Activated naive CD8-positive, alpha-beta T cell treated with anti-CD3 and anti-CD28 coated beads for 36 hours (primary cell): ENCODE measurements at regions not wholly inside any gene's neighbourhood (a gene's known extent, or its start where the extent isn't known, plus 50 kb on each side); places are given as distances from the start of the nearest gene placed in this dataset.

Experiments used
- DNase-seq: peaks from one replicate; pipeline ENCODE4 v3.0.0; 2021
- H3K27ac Mint-ChIP-seq: one replicate; pipeline ENCODE4 v1.8.0; 2022; ENCODE audit warnings: mild to moderate bottlenecking, moderate library complexity, mixed read lengths
- H3K27me3 Mint-ChIP-seq: one replicate; pipeline ENCODE4 v1.8.0; 2022; ENCODE audit warnings: mild to moderate bottlenecking, mixed read lengths
- H3K36me3 Mint-ChIP-seq: one replicate; pipeline ENCODE4 v1.8.0; 2021; ENCODE audit warnings: mild to moderate bottlenecking, mixed read lengths
- H3K4me1 Mint-ChIP-seq: one replicate; pipeline ENCODE4 v1.8.0; 2021; ENCODE audit warnings: mixed read lengths
- H3K4me3 Mint-ChIP-seq: one replicate; pipeline ENCODE4 v1.8.0; 2022; ENCODE audit warnings: mild to moderate bottlenecking, moderate library complexity, mixed read lengths
- H3K9me3 Mint-ChIP-seq: one replicate; pipeline ENCODE4 v1.8.0; 2022; ENCODE audit warnings: mixed read lengths

DNA sequence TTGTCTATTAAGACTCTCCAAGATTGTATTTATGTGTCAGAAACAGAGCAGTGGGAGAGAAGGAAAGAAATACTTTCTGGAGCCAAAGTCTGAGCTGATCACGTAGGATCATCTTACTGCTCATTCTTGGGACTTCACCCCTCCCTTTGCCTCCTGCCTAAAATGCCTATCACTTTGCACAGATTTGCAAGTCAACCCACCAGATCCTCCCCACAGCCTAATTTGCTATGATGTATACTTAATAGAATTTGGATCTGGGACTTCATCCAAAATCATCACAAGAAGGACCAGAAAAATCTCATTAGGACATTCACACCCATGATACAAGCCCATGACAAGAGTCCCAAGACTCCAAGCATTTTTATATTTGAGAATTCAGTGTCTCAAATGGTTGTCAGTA is 290.2 kb downstream of the FBXW7 start:
- no peak for DNase-seq
- Mint-ChIP-seq H3K4me1 (peaks cover 26% of the 10 kb centered on the region), H3K4me3 (no peak overlapping the region), H3K27me3 (no peaks in the 10 kb centered on the region), H3K9me3 (no peaks in the 10 kb centered on the region), H3K27ac (no peak overlapping the region), H3K36me3 (peaks cover 2% of the 10 kb centered on the region)

DNA sequence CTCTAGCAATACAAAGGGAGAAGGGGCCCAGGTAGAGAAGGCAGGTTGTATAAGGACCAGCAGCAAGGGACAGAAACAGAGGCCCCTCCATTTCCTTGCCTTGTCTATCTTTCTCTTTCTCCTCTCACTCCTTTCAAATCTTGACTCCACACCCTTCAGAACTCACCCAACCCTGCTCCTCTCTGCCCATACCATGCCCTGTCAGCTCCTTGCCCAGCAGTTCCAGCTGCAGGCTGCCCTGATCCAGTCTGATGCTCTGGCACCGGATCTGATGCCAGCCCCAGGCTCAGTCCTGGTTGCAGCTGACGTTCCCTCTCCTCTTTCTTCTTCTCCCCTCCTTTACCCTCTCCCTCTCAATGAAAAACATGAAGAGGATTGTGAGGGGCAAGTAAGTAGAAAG is 291.2 kb downstream of the FBXW7 start:
- peaks cover 26% of the 10 kb centered on the region for H3K4me1 Mint-ChIP-seq
- H3K4me3 Mint-ChIP-seq: no peak overlapping the region
- peaks cover 2% of the 10 kb centered on the region for H3K36me3 Mint-ChIP-seq
- no peak overlapping the region for H3K27ac Mint-ChIP-seq
- no peaks in the 10 kb centered on the region for H3K9me3 Mint-ChIP-seq
- H3K27me3 Mint-ChIP-seq: no peaks in the 10 kb centered on the region
- no peak for DNase-seq

DNA sequence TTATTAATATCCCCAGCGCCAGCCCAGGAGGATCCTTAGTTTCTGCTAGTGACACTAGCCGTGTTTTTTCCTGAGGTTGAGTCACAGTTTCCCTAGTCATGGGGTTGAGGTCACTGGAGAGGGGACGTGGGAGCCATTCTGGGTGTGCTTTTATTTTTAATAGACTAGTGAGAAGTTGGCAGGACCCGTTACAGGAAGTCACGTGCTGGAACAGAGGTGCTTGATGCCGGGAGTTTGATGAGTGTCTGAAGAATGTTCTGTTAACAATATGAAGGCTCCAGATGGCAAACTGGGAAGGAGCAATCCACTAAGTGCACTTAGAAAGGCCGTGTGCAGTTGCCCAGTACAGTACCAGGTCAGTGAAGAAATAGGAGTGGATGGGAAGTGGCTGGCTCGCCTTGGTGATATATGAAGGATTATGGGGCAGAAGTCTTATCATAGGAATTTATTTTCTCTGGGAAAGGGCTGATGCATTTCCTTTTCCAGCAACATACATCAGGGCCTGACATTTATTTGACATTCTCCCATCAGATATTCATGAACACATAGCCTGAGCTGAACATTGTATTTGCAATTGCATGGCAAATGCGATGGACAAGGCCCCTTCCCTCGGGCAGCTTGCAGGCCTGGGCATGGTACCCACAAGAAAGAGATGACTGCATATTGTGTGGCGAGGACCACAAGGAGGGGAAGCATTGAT is 291.8 kb downstream of the FBXW7 start:
- Mint-ChIP-seq H3K4me1 (peaks cover 26% of the 10 kb centered on the region), H3K9me3 (no peaks in the 10 kb centered on the region), H3K27ac (no peak overlapping the region), H3K4me3 (no peak overlapping the region), H3K27me3 (no peaks in the 10 kb centered on the region), H3K36me3 (peaks cover 2% of the 10 kb centered on the region)
- no peak for DNase-seq

DNA sequence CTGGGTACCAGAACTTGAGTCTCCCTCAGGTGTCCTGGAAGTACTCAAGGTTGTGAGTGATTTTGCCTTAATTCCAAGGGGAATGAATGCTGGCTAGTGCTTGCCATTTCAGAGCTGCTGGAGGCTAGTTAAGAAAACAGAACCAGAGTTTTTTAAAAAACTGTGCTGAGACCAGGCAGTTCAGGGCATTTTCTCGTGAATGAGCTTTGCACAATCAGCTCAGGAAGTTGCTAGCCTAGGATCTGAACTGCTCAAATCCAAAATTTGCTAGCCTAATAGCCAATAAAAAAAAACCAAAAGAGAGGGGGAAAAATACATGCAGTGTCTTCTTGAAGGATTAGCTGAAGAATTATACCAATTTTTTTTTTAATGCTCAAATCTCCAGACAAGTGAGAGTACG is 292.7 kb downstream of the FBXW7 start:
- no peaks in the 10 kb centered on the region for H3K27me3 Mint-ChIP-seq
- H3K4me1 Mint-ChIP-seq: peaks cover 26% of the 10 kb centered on the region
- DNase-seq: no peak
- H3K36me3 Mint-ChIP-seq: peaks cover 2% of the 10 kb centered on the region
- H3K4me3 Mint-ChIP-seq: no peak overlapping the region
- H3K27ac Mint-ChIP-seq: no peak overlapping the region
- H3K9me3 Mint-ChIP-seq: no peaks in the 10 kb centered on the region

DNA sequence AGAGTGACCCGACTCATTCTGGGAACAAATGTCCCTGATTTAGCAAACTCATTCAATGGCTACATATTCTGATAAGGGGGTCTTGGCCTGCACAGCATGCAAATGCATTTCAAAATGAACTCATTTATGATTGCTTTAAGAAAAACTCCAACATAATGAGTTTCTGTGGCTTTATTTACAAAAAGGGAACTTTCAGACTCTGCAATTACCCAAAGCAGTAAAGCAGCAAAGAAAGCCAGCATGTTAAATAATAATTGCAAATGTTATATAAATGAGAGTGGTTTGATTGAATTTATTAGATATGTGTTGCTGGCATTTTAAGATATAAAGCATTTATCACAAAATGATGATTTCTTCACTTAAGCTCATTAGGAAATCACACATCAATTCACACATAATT is 295.7 kb downstream of the FBXW7 start:
- Mint-ChIP-seq H3K9me3 (no peaks in the 10 kb centered on the region), H3K4me1 (peaks cover 14% of the 10 kb centered on the region), H3K36me3 (peaks cover 2% of the 10 kb centered on the region), H3K27me3 (no peaks in the 10 kb centered on the region), H3K27ac (no peak overlapping the region), H3K4me3 (no peak overlapping the region)
- DNase-seq: no peak

DNA sequence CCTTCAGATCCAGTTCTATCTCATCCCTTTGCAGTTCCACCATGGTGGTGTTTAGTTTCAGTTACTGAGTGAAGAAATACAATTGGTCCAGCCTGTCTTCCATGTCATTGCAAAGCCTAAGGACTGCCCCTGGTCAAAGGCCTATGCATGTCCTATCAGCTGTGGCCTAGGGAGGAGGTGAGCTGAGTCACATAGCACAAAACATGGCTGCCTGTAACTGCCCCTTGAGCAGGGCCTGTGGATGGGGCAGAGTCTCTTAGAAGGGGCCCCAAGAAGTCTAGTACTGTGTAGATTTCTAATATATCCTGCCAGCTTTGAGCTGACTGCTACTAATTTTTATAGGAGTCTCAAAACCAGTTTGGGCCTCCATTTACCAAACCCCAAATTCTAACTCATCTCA is 296.7 kb downstream of the FBXW7 start:
- Mint-ChIP-seq H3K4me1 (peaks cover 7% of the 10 kb centered on the region), H3K27me3 (no peaks in the 10 kb centered on the region), H3K36me3 (peaks cover 2% of the 10 kb centered on the region), H3K9me3 (no peaks in the 10 kb centered on the region), H3K4me3 (no peak overlapping the region), H3K27ac (no peak overlapping the region)
- DNase-seq: no peak

DNA sequence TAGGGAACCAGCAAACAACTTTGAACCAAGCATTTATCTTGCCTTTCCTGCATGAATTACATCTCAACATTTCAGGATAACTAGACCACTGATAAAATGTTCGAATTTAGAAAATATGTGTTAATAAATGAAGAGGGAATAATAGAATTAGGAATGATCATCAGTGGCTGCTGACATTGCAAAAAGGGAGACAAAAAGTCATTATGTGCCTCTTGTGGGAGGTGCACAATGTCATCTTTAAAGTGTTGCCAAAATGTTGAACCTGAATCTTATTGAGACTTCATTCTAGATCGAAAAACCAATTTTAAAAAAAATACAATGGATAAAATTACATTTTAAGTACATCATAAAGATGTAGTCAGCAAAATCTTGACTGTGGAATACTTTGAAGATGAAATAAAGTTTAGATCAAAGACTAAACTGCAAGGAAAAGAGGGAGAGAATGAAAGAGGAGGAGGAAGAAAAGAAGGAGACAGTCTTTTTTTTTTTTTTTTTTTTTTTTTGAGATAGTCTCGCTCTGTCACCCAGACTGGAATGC is 299.3 kb downstream of the FBXW7 start:
- H3K4me1 Mint-ChIP-seq: no peaks in the 10 kb centered on the region
- DNase-seq: no peak
- no peaks in the 10 kb centered on the region for H3K27me3 Mint-ChIP-seq
- H3K27ac Mint-ChIP-seq: no peak overlapping the region
- no peak overlapping the region for H3K4me3 Mint-ChIP-seq
- no peaks in the 10 kb centered on the region for H3K9me3 Mint-ChIP-seq
- no peaks in the 10 kb centered on the region for H3K36me3 Mint-ChIP-seq

DNA sequence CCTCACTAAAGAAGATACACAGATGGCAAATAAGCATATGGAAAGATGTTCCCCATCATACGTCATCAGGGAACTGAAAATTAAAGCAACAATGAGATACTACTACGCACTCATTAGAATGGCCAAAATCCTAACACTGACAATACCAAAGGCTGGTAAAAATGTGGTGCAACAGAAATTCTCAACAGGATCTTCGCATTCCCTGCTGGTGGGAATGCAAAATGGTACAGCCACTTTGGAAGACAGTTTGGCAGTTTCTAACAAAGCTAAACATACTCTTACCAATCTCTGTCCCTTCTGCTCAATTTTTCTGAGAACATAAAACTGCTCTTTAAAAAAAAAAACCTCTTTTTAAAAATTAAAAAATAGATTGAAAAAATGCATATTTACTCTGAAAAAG is 300.2 kb downstream of the FBXW7 start:
- Mint-ChIP-seq H3K4me3 (no peak overlapping the region), H3K36me3 (no peaks in the 10 kb centered on the region), H3K9me3 (no peaks in the 10 kb centered on the region), H3K4me1 (no peaks in the 10 kb centered on the region), H3K27ac (no peak overlapping the region), H3K27me3 (no peaks in the 10 kb centered on the region)
- no peak for DNase-seq

DNA sequence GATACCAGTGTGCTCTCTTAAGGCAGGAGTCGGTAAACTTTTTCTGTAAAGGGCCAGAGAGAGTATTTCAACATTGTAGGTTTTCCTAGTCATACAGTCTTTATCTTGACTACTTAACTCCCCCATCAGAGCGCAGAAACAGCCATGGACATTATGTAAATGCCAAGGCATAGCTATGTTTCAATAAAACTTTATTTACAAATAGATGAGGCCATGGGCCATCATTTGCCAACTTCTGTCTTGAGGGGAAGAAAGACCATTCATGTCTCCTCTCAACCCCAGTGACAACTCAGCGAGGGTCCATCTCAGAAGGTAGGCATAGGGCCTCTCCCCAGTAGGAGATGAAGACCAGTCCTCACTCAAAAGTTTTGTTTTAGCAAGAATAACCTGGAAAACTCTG is 301.3 kb downstream of the FBXW7 start:
- Mint-ChIP-seq H3K4me1 (no peaks in the 10 kb centered on the region), H3K9me3 (no peaks in the 10 kb centered on the region), H3K27me3 (no peaks in the 10 kb centered on the region), H3K36me3 (no peaks in the 10 kb centered on the region), H3K27ac (no peak overlapping the region), H3K4me3 (no peak overlapping the region)
- no peak for DNase-seq

DNA sequence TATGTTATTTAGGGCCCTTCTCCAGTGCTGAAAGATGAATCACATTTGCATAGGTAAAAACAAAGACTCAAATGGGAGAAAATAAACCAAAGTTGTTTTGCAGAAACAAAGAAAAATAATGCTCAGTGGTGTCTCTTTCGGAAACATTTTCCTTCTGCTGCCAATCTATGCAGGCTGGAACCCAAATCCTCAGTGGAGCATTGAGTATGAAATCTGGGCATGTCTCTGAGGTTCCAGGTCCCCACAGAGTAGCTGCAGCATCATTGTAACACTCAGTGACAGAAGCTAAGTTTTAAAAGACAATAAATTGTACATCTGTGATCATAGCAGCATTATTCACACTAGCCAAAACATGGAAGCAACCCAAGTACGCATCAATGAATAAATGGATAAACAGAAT is 303.6 kb downstream of the FBXW7 start:
- H3K36me3 Mint-ChIP-seq: no peaks in the 10 kb centered on the region
- H3K9me3 Mint-ChIP-seq: no peaks in the 10 kb centered on the region
- H3K27ac Mint-ChIP-seq: no peak overlapping the region
- H3K4me1 Mint-ChIP-seq: no peaks in the 10 kb centered on the region
- no peaks in the 10 kb centered on the region for H3K27me3 Mint-ChIP-seq
- no peak overlapping the region for H3K4me3 Mint-ChIP-seq
- no peak for DNase-seq

DNA sequence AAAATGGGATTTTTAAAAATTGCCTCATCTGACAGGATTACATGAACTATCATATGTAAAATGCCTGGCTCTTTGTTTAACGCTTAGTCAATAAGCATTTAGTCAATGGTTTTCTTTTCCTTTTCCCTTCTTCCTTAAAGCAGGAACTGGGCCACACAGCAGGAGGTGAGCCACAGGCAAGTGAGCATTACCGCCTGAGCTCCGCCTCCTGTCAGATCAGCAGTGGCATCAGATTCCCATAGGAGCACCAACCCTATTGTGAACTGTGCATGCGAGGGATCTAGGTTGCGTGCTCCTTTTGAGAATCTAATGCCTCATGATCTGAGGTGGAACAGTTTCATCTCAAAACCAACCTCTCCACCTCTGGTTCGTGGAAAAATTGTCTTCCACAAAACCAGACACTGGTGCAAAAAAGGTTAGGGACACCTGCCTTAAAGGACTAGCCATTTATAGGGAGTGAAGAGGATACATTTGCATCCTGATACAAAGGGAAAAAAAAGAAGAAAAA is 306.1 kb downstream of the FBXW7 start:
- H3K36me3 Mint-ChIP-seq: no peaks in the 10 kb centered on the region
- no peak overlapping the region for H3K4me3 Mint-ChIP-seq
- H3K27me3 Mint-ChIP-seq: no peaks in the 10 kb centered on the region
- H3K27ac Mint-ChIP-seq: no peak overlapping the region
- H3K4me1 Mint-ChIP-seq: no peaks in the 10 kb centered on the region
- no peaks in the 10 kb centered on the region for H3K9me3 Mint-ChIP-seq
- no peak for DNase-seq

DNA sequence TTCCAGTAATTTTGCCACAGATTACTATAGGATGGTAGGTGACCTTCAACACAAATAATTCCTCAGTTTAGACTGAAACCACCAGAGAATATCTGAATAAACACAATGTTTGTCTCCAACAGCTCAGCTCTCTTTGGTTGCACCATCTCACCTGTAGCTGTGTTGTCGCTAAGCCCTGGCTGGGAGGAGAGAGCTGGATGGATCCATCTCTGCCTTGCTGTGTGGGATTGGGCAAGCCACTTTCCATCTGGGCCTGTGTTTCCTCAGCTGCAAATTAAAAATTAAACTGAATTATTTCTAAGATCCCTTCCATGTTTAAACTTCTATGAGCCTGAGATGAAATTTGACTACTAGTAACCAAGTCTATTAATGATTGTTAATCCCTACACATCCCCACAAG is 310.2 kb downstream of the FBXW7 start:
- no peak for DNase-seq
- H3K4me1 Mint-ChIP-seq: peaks cover 1% of the 10 kb centered on the region
- peaks cover 2% of the 10 kb centered on the region for H3K36me3 Mint-ChIP-seq
- peaks cover 2% of the 10 kb centered on the region for H3K9me3 Mint-ChIP-seq
- H3K4me3 Mint-ChIP-seq: no peak overlapping the region
- no peaks in the 10 kb centered on the region for H3K27me3 Mint-ChIP-seq
- no peak overlapping the region for H3K27ac Mint-ChIP-seq

DNA sequence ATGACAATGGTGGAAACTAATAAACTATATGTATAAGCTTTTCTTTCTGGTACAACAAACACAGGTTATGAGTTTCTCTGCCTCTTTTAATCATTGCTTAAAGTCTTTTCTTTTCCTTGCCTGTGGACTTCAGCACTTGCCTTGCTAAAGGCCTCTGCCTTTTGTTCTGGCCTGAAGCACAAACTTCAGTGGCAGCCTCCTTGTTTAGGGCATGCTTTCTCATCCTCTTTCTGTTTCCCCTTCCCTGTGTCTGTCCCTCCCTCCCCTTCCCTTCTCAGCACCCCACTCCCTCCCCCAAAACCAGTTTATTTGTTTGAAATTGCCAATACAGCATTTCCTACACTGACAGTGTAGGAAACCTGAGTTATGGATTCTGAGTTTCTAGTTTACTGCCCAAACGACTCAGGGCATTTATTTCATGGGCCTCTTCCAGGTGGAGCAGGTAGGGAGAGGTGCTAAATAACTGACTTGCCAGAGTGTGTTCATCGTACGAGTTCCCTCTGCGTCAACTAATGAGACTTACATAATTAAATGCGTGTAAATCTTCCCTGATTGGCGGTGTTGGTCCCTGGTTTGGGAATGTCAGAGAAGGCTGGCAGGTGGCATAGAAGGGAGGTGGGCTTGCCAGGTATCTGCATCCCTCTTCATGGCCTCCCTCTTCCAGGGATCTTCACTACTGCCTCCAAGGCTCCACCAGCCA is 311.0 kb downstream of the FBXW7 start:
- no peak overlapping the region for H3K27ac Mint-ChIP-seq
- peaks cover 4% of the 10 kb centered on the region for H3K36me3 Mint-ChIP-seq
- no peak overlapping the region for H3K4me3 Mint-ChIP-seq
- DNase-seq: no peak
- peaks cover 4% of the 10 kb centered on the region for H3K4me1 Mint-ChIP-seq
- no peaks in the 10 kb centered on the region for H3K27me3 Mint-ChIP-seq
- peaks cover 2% of the 10 kb centered on the region for H3K9me3 Mint-ChIP-seq

DNA sequence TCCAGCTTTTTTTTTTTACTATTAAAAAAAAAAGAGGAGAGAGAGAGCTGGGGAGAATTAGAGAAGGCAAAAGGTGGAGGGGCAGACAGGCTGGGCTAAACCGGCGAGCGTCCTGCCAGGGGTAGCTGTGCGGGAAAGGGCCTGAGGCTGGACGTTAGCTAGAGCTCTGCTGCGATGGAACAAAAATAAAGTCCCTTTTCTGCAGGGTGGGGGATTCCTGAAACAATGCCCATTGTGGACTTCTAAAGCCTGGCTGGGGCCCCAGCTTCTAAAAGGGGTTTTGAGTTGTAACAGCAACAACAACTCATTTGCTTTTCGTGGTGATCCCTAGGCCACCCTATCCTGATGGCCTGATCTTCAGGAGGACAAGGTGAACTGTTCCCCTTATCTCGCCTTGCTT is 311.7 kb downstream of the FBXW7 start:
- Mint-ChIP-seq H3K36me3 (peaks cover 4% of the 10 kb centered on the region), H3K4me3 (no peak overlapping the region), H3K4me1 (peaks cover 4% of the 10 kb centered on the region), H3K27ac (no peak overlapping the region), H3K9me3 (peaks cover 2% of the 10 kb centered on the region), H3K27me3 (no peaks in the 10 kb centered on the region)
- no peak for DNase-seq

DNA sequence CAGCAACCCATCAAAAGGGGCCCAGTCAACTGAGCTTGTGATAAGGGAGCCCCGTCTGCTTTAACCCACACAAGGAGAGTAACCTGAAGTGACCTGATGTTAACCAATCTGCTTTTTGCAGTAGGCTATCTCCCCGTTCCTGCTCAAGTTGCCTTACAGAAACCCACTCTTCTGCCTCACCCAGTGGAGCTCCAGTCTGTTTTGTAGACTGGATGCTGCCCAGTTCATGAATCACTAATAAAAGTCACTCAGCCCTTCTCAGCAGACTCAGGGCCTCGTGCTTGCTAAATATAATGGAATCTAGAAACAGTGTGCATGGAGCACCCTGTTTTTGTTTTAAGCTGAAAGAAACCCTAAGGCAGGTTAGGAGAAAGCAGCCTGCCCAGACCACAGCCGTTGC is 312.3 kb downstream of the FBXW7 start:
- H3K27ac Mint-ChIP-seq: no peak overlapping the region
- no peak for DNase-seq

More for the DNA sequence above, 312.3 kb downstream of the FBXW7 start:
- Mint-ChIP-seq H3K4me3 (no peak overlapping the region), H3K36me3 (peaks cover 4% of the 10 kb centered on the region), H3K9me3 (peaks cover 2% of the 10 kb centered on the region), H3K4me1 (peaks cover 4% of the 10 kb centered on the region), H3K27me3 (no peaks in the 10 kb centered on the region)
